ENCODE measurements at regions not wholly inside any gene's neighbourhood (a gene's known extent, or its start where the extent isn't known, plus 50 kb on each side); places are given as distances from the start of the nearest gene placed in this dataset.

GRCh38 chr9:1957856-1958255, 57.3 kb upstream of the SMARCA2 start:
- ATAC-seq (ENCODE audit: insufficient read depth, low read depth) (no peak), DNase-seq (no peak)
- Histone ChIP-seq H3K4me1 (ENCODE audit: insufficient read depth, low read length) (no peaks in the 10 kb centered on the region), H3K27ac (ENCODE audit: low read length) (no peak overlapping the region), H2AFZ (ENCODE audit: low read depth, low read length) (no peak overlapping the region), H3K4me3 (ENCODE audit: low read depth in 1 of 2, low read length in 2 of 2) (no peak overlapping the region), H3K9me3 (ENCODE audit: insufficient read depth, low read length, severe bottlenecking) (no peaks in the 10 kb centered on the region), H3K4me2 (ENCODE audit: insufficient read depth, low read length) (no peak overlapping the region), H3K79me2 (ENCODE audit: insufficient read depth, low read length) (no peaks in the 10 kb centered on the region), H3K27me3 (ENCODE audit: insufficient read depth, low read length, poor library complexity) (peaks cover 5% of the 10 kb centered on the region), H4K20me1 (ENCODE audit: insufficient read depth, low read length) (no peaks in the 10 kb centered on the region), H3K36me3 (ENCODE audit: insufficient read depth, low read length) (no peaks in the 10 kb centered on the region), H3K9ac (ENCODE audit: low read depth, low read length) (no peak overlapping the region)
- TF ChIP-seq EZH2 (IDR thresholded peaks at IDR 0.05; ENCODE audit: borderline replicate concordance, low read depth, low read length, severe bottlenecking) (no peak), CTCF (IDR thresholded peaks at IDR 0.05; ENCODE audit: borderline replicate concordance, extremely low read depth, low read length, poor library complexity, severe bottlenecking) (no peak)

- ATAC-seq (ENCODE audit: insufficient read depth, low read depth) (no peak), DNase-seq (no peak)
- peaks cover 5% of the 10 kb centered on the region for H3K27me3 ChIP-seq (ENCODE audit: insufficient read depth, low read length, poor library complexity)
- no peak overlapping the region for H3K4me2 ChIP-seq (ENCODE audit: insufficient read depth, low read length)
- no peak overlapping the region for H3K27ac ChIP-seq (ENCODE audit: low read length)
- no peak overlapping the region for H2AFZ ChIP-seq (ENCODE audit: low read depth, low read length)
- H3K79me2 ChIP-seq (ENCODE audit: insufficient read depth, low read length): no peaks in the 10 kb centered on the region
- H3K4me1 ChIP-seq (ENCODE audit: insufficient read depth, low read length): no peaks in the 10 kb centered on the region
- no peak overlapping the region for H3K9ac ChIP-seq (ENCODE audit: low read depth, low read length)
- no peaks in the 10 kb centered on the region for H4K20me1 ChIP-seq (ENCODE audit: insufficient read depth, low read length)
- no peaks in the 10 kb centered on the region for H3K36me3 ChIP-seq (ENCODE audit: insufficient read depth, low read length)
- H3K9me3 ChIP-seq (ENCODE audit: insufficient read depth, low read length, severe bottlenecking): no peaks in the 10 kb centered on the region
- no peak overlapping the region for H3K4me3 ChIP-seq (ENCODE audit: low read depth in 1 of 2, low read length in 2 of 2)
- TF ChIP-seq EZH2 (IDR thresholded peaks at IDR 0.05; ENCODE audit: borderline replicate concordance, low read depth, low read length, severe bottlenecking) (no peak), CTCF (IDR thresholded peaks at IDR 0.05; ENCODE audit: borderline replicate concordance, extremely low read depth, low read length, poor library complexity, severe bottlenecking) (no peak)
Measured at GRCh38 chr9:1959371-1959770, 55.8 kb upstream of the SMARCA2 start.

DNA sequence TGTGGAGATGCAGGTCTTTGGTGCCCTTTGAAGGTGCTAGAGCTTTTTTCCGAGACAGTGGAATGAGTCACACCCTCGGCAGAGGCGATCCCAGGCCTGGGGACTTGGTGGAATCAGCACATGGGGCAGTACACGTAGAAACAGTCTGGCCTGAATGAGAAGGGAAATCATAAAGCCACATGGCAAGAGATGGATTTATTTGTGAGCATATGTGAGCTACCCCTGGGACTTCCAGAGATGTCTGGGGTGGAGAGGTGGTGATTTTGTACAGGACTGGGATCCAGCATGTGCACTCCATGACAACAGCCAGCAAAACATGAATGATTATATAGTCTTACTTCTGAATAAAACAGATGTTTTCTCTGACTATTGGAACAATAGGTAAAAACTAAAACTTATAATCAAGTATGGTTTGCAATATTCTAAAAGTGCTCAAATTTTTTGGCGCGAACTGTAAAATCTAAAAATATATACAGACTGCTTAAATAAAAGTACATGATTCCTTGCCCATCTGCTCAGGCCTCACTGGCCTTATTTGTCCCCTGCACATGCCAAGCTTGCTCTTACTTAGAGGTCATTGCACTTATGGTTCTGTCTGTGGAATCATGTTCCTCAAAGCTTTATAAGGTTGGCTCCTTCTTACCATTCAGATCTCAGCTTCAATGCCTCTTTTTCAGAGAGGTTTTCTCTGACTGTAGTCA, 54.7 kb upstream of the SMARCA2 start:
- Histone ChIP-seq H2AFZ (ENCODE audit: low read depth, low read length) (no peak overlapping the region), H4K20me1 (ENCODE audit: insufficient read depth, low read length) (no peaks in the 10 kb centered on the region), H3K4me1 (ENCODE audit: insufficient read depth, low read length) (no peaks in the 10 kb centered on the region), H3K27ac (ENCODE audit: low read length) (no peak overlapping the region), H3K4me3 (ENCODE audit: low read depth in 1 of 2, low read length in 2 of 2) (no peak overlapping the region), H3K27me3 (ENCODE audit: insufficient read depth, low read length, poor library complexity) (peaks cover 5% of the 10 kb centered on the region), H3K4me2 (ENCODE audit: insufficient read depth, low read length) (no peak overlapping the region), H3K9me3 (ENCODE audit: insufficient read depth, low read length, severe bottlenecking) (no peaks in the 10 kb centered on the region), H3K9ac (ENCODE audit: low read depth, low read length) (no peak overlapping the region), H3K36me3 (ENCODE audit: insufficient read depth, low read length) (no peaks in the 10 kb centered on the region), H3K79me2 (ENCODE audit: insufficient read depth, low read length) (no peaks in the 10 kb centered on the region)
- TF ChIP-seq EZH2 (IDR thresholded peaks at IDR 0.05; ENCODE audit: borderline replicate concordance, low read depth, low read length, severe bottlenecking) (no peak), CTCF (IDR thresholded peaks at IDR 0.05; ENCODE audit: borderline replicate concordance, extremely low read depth, low read length, poor library complexity, severe bottlenecking) (no peak)
- DNase-seq (no peak), ATAC-seq (ENCODE audit: insufficient read depth, low read depth) (no peak)

Measured in DND-41 (cell line).